ENCODE measurements at regions not wholly inside any gene's neighbourhood (a gene's known extent, or its start where the extent isn't known, plus 50 kb on each side); places are given as distances from the start of the nearest gene placed in this dataset.

GRCh38 chr15:79209690-79210089 is 72.8 kb upstream of the ANKRD34C start:
- H3K79me2 ChIP-seq (ENCODE audit: insufficient read depth, low read length) = no peaks in the 10 kb centered on the region
- ChIA-PET CTCF (ENCODE audit: low intra/inter-chr PET ratio, low total read pairs) (no interaction called here), POLR2A (interaction anchor here (0.7 kb wide), 1 partner anchor 34 kb away, joined by 3 read pairs; no protein-coding TSS in a partner anchor)
- DNase-seq (ENCODE audit: low spot score) (no peak), FAIRE-seq (no peak), ATAC-seq (no peak)
- TF ChIP-seq ISL2 (CRISPR knock-in tag; IDR thresholded peaks at IDR 0.05) = no peak
- TF ChIP-seq ZNF253 (CRISPR knock-in tag; IDR thresholded peaks at IDR 0.05; ENCODE audit: borderline replicate concordance) = no peak
- no peak for TF ChIP-seq CAMTA2 (CRISPR knock-in tag; IDR thresholded peaks at IDR 0.05; ENCODE audit: borderline replicate concordance)
- no peak for TF ChIP-seq ZNF383 (CRISPR knock-in tag; IDR thresholded peaks at IDR 0.05; ENCODE audit: borderline replicate concordance)
- TF ChIP-seq ZNF782 (CRISPR knock-in tag; IDR thresholded peaks at IDR 0.05; ENCODE audit: borderline replicate concordance) = no peak
- no peak for TF ChIP-seq MXD3 (CRISPR knock-in tag; IDR thresholded peaks at IDR 0.05)
- TF ChIP-seq ZNF224 (CRISPR knock-in tag; IDR thresholded peaks at IDR 0.05) = no peak
- TF ChIP-seq KDM2A (CRISPR knock-in tag; IDR thresholded peaks at IDR 0.05; ENCODE audit: borderline replicate concordance, low read depth) = no peak
- no peak for TF ChIP-seq MZF1 (CRISPR knock-in tag; IDR thresholded peaks at IDR 0.05; ENCODE audit: borderline replicate concordance)
- no peak for TF ChIP-seq ZNF205 (CRISPR knock-in tag; IDR thresholded peaks at IDR 0.05)
- no peak for TF ChIP-seq PITX1 (CRISPR knock-in tag; IDR thresholded peaks at IDR 0.05)
- TF ChIP-seq MXI1 (IDR thresholded peaks at IDR 0.05; ENCODE audit: borderline replicate concordance, low read depth, low read length) = no peak
- TF ChIP-seq RERE (CRISPR knock-in tag; IDR thresholded peaks at IDR 0.05; ENCODE audit: low read depth) = no peak
- no peak overlapping the region for H3K9ac ChIP-seq (ENCODE audit: insufficient read depth, low read depth, low read length)
- WGBS (ENCODE audit: low lambda C conversion rate) = 38% methylated on average over 15 of the region's 17 CpGs
- no peaks in the 10 kb centered on the region for H3K36me3 ChIP-seq (replicated peaks in 1 of 2; ENCODE audit: control insufficient read depth in 1 of 2, insufficient read depth in 2 of 2, low read length in 2 of 2)
- H2AFZ ChIP-seq (ENCODE audit: low read length) = no peak overlapping the region
- no peaks in the 10 kb centered on the region for H4K20me1 ChIP-seq (ENCODE audit: insufficient read depth, low read length)
- no peak overlapping the region for H3K4me3 ChIP-seq (replicated peaks in 1 of 3; ENCODE audit: insufficient read depth in 1 of 3, low read depth in 2 of 3, low read length in 3 of 3)
- H3K9me3 ChIP-seq (ENCODE audit: low read length) = no peaks in the 10 kb centered on the region
- H3K27ac ChIP-seq (ENCODE audit: extremely low read length, insufficient read depth, low read length) = no peak overlapping the region
- peaks cover 0 to 20% of the 10 kb centered on the region in 2 experiments; a peak in 3 of 5 replicates for H3K27me3 ChIP-seq (ENCODE audit: control insufficient read depth in 1 of 2, insufficient read depth in 2 of 2, low read length in 2 of 2)
- H3K4me1 ChIP-seq (ENCODE audit: insufficient read depth, low read length) = no peaks in the 10 kb centered on the region
- intact Hi-C loops (cut with micrococcal nuclease; ENCODE audit: unreplicated experiment) (no loop called here), in situ Hi-C loops (cut with HindIII; ENCODE audit: extremely low pct_ligation_motif_present, low pct_unique_long_range_greater_than_20kb) (no loop called here)
- no peak overlapping the region for H3K4me2 ChIP-seq (ENCODE audit: low read depth, low read length)
- BruUV-seq (replicated peaks) = no TSS peak

Measured in HepG2 (cell line).